ENCODE measurements at regions not wholly inside any gene's neighbourhood (a gene's known extent, or its start where the extent isn't known, plus 50 kb on each side); places are given as distances from the start of the nearest gene placed in this dataset.

- Histone ChIP-seq H3K79me2 (ENCODE audit: insufficient read depth, low read length) (no peaks in the 10 kb centered on the region), H3K79me1 (ENCODE audit: insufficient read depth, low read depth, low read length, poor library complexity, severe bottlenecking) (no peaks in the 10 kb centered on the region), H3K14ac (ENCODE audit: insufficient read depth, low read length) (no peak overlapping the region), H3K27ac (ENCODE audit: insufficient read length, low read depth, low read length) (no peak overlapping the region), H2BK20ac (ENCODE audit: low read depth, low read length, poor library complexity, severe bottlenecking) (no peak overlapping the region), H3K56ac (ENCODE audit: insufficient read length, low read depth, low read length) (no peak overlapping the region), H2BK12ac (ENCODE audit: insufficient read length, low read depth, low read length) (no peak overlapping the region), H3K4me1 (ENCODE audit: insufficient read depth, low read length) (no peaks in the 10 kb centered on the region), H4K91ac (ENCODE audit: insufficient read length, low read depth, low read length) (no peak overlapping the region), H3K23ac (ENCODE audit: insufficient read length, low read depth, low read length) (no peak overlapping the region), H3K23me2 (ENCODE audit: insufficient read length, low read depth, low read length, poor library complexity, severe bottlenecking) (no peaks in the 10 kb centered on the region), H2BK120ac (ENCODE audit: low read depth, low read length, poor library complexity, severe bottlenecking) (no peak overlapping the region), H3T11ph (ENCODE audit: low read length) (no peak overlapping the region), H3K18ac (ENCODE audit: insufficient read length, low read depth, low read length) (no peak overlapping the region), H2BK5ac (ENCODE audit: insufficient read length, low read length) (no peak overlapping the region), H2BK15ac (ENCODE audit: low read depth, low read length) (no peak overlapping the region), H2AFZ (ENCODE audit: low read length) (no peak overlapping the region), H3K9me3 (ENCODE audit: control insufficient read depth, low read depth, low read length) (no peaks in the 10 kb centered on the region), H4K5ac (ENCODE audit: insufficient read length, low read depth, low read length) (no peak overlapping the region), H3K4ac (ENCODE audit: low read depth, low read length) (no peak overlapping the region), H3K27me3 (ENCODE audit: insufficient read depth, low read length) (no peaks in the 10 kb centered on the region), H2AK5ac (ENCODE audit: insufficient read length, low read length) (no peak overlapping the region), H4K8ac (replicated peaks; ENCODE audit: insufficient read length, low read depth, low read length) (no peak overlapping the region), H3K4me2 (ENCODE audit: insufficient read depth, insufficient read length, low read length) (no peak overlapping the region), H3K9ac (ENCODE audit: extremely low read depth, insufficient read length, low read length) (no peak overlapping the region), H4K20me1 (ENCODE audit: control insufficient read depth, insufficient read depth, insufficient read length) (no peaks in the 10 kb centered on the region)
- Mint-ChIP-seq H3K9me3 (peaks cover 0 to 5% of the 10 kb centered on the region in 2 experiments; a peak in 1 of 5 replicates), H3K27me3 (ENCODE audit: low read depth) (no peaks in the 10 kb centered on the region), H3K4me3 (no peak overlapping the region), H3K36me3 (ENCODE audit: insufficient read depth in 1 of 3, low read depth in 3 of 3) (no peaks in the 10 kb centered on the region), H3K27ac (no peak overlapping the region), H3K4me1 (no peaks in the 10 kb centered on the region)
- no peak for TF ChIP-seq CTCF (conservative IDR thresholded peaks at IDR 0.05)
- DNase-seq: no peak
- WGBS (ENCODE audit: extremely low coverage, insufficient read length, low lambda C conversion rate): no CpG with 5 or more reads among the region's 2 CpGs
Observed at GRCh38 chr13:60242043-60242595, 78.4 kb upstream of the DIAPH3 start.

Measured in H9 (cell line).